GM12878 (cell line): ENCODE measurements at regions not wholly inside any gene's neighbourhood (a gene's known extent, or its start where the extent isn't known, plus 50 kb on each side); places are given as distances from the start of the nearest gene placed in this dataset.

Source experiments
- ASH2L ChIP-seq: fragments of 300-600, 200-600 bp; sonication (generic); IDR thresholded peaks from 2 replicates; pipeline ENCODE4 v1.6.1; 2017; ENCODE audit warnings: low read depth, mild to moderate bottlenecking, borderline replicate concordance
- CHD2 ChIP-seq: IDR thresholded peaks from 2 replicates; pipeline ENCODE4 v1.6.1; 2011; ENCODE audit warnings: low read depth, low read length, improper control_type of control experiment, borderline replicate concordance
- FOXK2 ChIP-seq: fragments of 450-650 bp; IDR thresholded peaks from 2 replicates; pipeline ENCODE4 v1.6.1; 2017; ENCODE audit warnings: mild to moderate bottlenecking, moderate library complexity
- POLR2AphosphoS5 ChIP-seq: IDR thresholded peaks from 2 replicates; pipeline ENCODE4 v1.6.1; 2011; ENCODE audit warnings: mild to moderate bottlenecking, low read length, inconsistent platforms
- ZNF592 ChIP-seq: fragments of 450-650 bp; IDR thresholded peaks from 2 replicates; pipeline ENCODE4 v1.6.1; 2017; ENCODE audit warnings: mild to moderate bottlenecking, moderate library complexity
- TF ChIP-seq, protein P1 (sequence below): fragments of 450-650 bp; IDR thresholded peaks from 2 replicates; pipeline ENCODE4 v1.6.1; 2018; ENCODE audit warnings: mild to moderate bottlenecking, low read depth, moderate library complexity; ENCODE audit not compliant: partially characterized antibody
- TF ChIP-seq, protein P2 (sequence below): IDR thresholded peaks from 2 replicates; pipeline ENCODE4 v1.6.1; 2011; ENCODE audit warnings: low read depth, low read length, improper control_type of control experiment, borderline replicate concordance

- TF ChIP-seq ZNF592, result no peak
- TF ChIP-seq, protein P1, sequence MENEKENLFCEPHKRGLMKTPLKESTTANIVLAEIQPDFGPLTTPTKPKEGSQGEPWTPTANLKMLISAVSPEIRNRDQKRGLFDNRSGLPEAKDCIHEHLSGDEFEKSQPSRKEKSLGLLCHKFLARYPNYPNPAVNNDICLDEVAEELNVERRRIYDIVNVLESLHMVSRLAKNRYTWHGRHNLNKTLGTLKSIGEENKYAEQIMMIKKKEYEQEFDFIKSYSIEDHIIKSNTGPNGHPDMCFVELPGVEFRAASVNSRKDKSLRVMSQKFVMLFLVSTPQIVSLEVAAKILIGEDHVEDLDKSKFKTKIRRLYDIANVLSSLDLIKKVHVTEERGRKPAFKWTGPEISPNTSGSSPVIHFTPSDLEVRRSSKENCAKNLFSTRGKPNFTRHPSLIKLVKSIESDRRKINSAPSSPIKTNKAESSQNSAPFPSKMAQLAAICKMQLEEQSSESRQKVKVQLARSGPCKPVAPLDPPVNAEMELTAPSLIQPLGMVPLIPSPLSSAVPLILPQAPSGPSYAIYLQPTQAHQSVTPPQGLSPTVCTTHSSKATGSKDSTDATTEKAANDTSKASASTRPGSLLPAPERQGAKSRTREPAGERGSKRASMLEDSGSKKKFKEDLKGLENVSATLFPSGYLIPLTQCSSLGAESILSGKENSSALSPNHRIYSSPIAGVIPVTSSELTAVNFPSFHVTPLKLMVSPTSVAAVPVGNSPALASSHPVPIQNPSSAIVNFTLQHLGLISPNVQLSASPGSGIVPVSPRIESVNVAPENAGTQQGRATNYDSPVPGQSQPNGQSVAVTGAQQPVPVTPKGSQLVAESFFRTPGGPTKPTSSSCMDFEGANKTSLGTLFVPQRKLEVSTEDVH, result no peak
- no peak for TF ChIP-seq CHD2
- TF ChIP-seq ASH2L, result no peak
- TF ChIP-seq POLR2AphosphoS5, result no peak
- TF ChIP-seq, protein P2, sequence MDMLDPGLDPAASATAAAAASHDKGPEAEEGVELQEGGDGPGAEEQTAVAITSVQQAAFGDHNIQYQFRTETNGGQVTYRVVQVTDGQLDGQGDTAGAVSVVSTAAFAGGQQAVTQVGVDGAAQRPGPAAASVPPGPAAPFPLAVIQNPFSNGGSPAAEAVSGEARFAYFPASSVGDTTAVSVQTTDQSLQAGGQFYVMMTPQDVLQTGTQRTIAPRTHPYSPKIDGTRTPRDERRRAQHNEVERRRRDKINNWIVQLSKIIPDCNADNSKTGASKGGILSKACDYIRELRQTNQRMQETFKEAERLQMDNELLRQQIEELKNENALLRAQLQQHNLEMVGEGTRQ, result no peak
- no peak for TF ChIP-seq FOXK2
Measured at GRCh38 chr1:208499601-208500000, 255.4 kb upstream of the PLXNA2 start (continued).
